ENCODE measurements at regions not wholly inside any gene's neighbourhood (a gene's known extent, or its start where the extent isn't known, plus 50 kb on each side); places are given as distances from the start of the nearest gene placed in this dataset.
"Not testable (repeated sequence)": the region's sequence is repeated elsewhere in the genome, so short reads cannot be mapped to it uniquely, and the experiment has no call there.

DNA sequence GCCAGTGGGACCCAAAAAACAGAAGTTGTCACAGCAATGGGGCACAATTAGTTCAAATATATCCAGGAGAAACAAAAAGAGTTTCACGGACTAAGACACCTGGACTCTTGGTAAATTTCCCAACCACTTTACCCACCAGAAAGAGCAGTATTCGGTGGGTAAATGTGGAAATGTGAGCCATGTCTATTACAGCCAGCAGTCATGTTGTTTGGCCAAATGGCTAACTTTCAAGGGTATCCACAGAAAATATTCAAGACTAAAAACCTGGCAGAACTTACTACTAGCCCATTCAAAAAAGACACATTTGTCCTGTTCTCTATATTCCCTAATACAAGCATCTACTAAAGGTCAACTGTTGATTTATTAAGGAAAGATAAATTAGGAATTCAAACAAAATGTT lies 1296.0 kb upstream of the NXPH2 start:
- ATAC-seq (ENCODE audit: low FRiP score in 2 of 2): no peak
- TF ChIP-seq POLR2AphosphoS5 (IDR thresholded peaks at IDR 0.05) (no peak), POLR2A (IDR thresholded peaks at IDR 0.05) (no peak), EP300 (IDR thresholded peaks at IDR 0.05) (no peak)
- TF ChIP-seq, protein P1, sequence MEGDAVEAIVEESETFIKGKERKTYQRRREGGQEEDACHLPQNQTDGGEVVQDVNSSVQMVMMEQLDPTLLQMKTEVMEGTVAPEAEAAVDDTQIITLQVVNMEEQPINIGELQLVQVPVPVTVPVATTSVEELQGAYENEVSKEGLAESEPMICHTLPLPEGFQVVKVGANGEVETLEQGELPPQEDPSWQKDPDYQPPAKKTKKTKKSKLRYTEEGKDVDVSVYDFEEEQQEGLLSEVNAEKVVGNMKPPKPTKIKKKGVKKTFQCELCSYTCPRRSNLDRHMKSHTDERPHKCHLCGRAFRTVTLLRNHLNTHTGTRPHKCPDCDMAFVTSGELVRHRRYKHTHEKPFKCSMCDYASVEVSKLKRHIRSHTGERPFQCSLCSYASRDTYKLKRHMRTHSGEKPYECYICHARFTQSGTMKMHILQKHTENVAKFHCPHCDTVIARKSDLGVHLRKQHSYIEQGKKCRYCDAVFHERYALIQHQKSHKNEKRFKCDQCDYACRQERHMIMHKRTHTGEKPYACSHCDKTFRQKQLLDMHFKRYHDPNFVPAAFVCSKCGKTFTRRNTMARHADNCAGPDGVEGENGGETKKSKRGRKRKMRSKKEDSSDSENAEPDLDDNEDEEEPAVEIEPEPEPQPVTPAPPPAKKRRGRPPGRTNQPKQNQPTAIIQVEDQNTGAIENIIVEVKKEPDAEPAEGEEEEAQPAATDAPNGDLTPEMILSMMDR (IDR thresholded peaks at IDR 0.05): no peak

DNA sequence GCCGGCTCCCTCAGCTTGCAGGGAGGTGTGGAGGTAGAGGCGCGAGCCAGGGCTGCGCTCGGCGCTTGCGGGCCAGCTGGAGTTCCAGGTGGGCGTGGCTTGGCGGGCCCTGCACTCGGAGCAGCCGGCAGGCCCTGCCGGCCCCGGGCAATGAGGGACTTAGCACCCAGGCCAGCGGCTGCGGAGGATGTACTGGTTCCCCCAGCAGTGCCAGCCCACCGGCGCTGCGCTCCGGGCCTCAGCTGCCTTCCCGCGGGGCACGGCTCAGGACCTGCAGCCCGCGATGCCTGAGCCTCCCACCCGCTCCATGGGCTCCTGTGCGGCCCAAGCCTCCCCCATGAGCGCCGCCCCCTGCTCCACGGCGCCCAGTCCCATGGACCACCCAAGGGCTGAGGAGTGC lies 1293.6 kb upstream of the NXPH2 start:
- H3K36me3 ChIP-seq; H3K4me1 ChIP-seq; H3K27ac ChIP-seq; H3K4me3 ChIP-seq; H3K27me3 ChIP-seq; ATAC-seq (ENCODE audit: low FRiP score in 2 of 2); H3K9me3 ChIP-seq: not testable (repeated sequence)
- peak in 1 of 2 donors; percentile 70 for DNase-seq
- WGBS, 2 donors: 91 to 96% methylated on average over 15 to 18 of the region's 30 CpGs

More for the DNA sequence above, 1296.0 kb upstream of the NXPH2 start:
- no peaks in the 10 kb centered on the region for H3K4me1 ChIP-seq
- H3K9me3 ChIP-seq: peaks cover 0 to 5% (median 0%) of the 10 kb centered on the region in 4 donors
- H3K4me3 ChIP-seq: no peak overlapping the region
- WGBS, 2 donors: 79 to 87% methylated on average over 2 of the region's 2 CpGs
- DNase-seq: no peak
- H3K27ac ChIP-seq: no peak overlapping the region
- H3K27me3 ChIP-seq: no peaks in the 10 kb centered on the region
- no peaks in the 10 kb centered on the region for H3K36me3 ChIP-seq

DNA sequence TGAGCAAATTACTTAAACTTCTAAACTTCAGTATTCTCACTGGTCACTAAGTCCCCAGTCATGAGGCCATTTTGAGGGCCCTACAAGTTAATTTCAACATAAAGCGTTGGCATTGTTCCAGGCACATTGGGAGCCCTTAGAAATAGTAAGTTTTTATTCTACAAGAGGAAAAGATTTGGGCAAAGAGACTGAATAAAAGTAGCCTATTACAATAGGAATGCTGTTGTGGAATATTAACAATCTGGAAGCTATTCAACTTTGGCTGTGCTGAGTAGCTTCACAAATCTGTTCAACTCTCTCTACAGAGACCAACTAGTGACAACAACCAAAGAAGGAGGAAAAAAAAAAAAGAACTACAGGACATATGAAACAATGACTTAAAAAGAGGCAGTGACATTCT lies 1287.5 kb upstream of the NXPH2 start:
- no peak for TF ChIP-seq POLR2AphosphoS5 (IDR thresholded peaks at IDR 0.05)
- no peak for TF ChIP-seq EP300 (IDR thresholded peaks at IDR 0.05)
- TF ChIP-seq, protein P1 (IDR thresholded peaks at IDR 0.05): no peak
- TF ChIP-seq POLR2A (IDR thresholded peaks at IDR 0.05): no peak
- H3K4me3 ChIP-seq: no peak overlapping the region
- ATAC-seq (ENCODE audit: low FRiP score in 2 of 2) (no peak), DNase-seq (no peak)
- H3K36me3 ChIP-seq: no peaks in the 10 kb centered on the region
- 68 to 78% methylated on average over 1 of the region's 1 CpG for WGBS, 2 donors
- H3K4me1 ChIP-seq: no peaks in the 10 kb centered on the region
- H3K9me3 ChIP-seq: no peaks in the 10 kb centered on the region
- H3K27ac ChIP-seq: no peak overlapping the region
- no peaks in the 10 kb centered on the region for H3K27me3 ChIP-seq

DNA sequence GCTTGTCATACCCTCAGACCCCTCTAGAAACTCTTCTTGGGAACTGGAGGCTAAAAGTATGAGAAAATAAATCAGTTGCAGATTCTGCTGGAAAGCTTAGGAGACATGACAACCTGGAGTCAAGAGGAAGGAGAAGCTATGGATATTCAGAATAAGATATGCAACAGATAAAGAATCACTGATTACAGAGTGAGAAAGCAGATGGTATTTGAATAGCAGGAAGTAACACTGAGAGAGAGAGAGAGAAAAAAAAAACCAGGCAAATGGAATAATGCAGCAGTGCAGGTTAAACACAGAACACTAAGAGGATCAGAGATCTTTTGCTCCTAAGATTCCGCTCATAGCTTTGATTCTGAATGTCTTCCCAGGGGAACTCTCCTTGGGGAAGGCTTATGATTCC lies 1284.1 kb upstream of the NXPH2 start:
- TF ChIP-seq POLR2AphosphoS5 (IDR thresholded peaks at IDR 0.05) (no peak), POLR2A (IDR thresholded peaks at IDR 0.05) (no peak), EP300 (IDR thresholded peaks at IDR 0.05) (no peak)
- TF ChIP-seq, protein P1 (IDR thresholded peaks at IDR 0.05): no peak
- H3K36me3 ChIP-seq: no peaks in the 10 kb centered on the region
- 88 to 97% methylated on average over 1 of the region's 1 CpG for WGBS, 2 donors

DNA sequence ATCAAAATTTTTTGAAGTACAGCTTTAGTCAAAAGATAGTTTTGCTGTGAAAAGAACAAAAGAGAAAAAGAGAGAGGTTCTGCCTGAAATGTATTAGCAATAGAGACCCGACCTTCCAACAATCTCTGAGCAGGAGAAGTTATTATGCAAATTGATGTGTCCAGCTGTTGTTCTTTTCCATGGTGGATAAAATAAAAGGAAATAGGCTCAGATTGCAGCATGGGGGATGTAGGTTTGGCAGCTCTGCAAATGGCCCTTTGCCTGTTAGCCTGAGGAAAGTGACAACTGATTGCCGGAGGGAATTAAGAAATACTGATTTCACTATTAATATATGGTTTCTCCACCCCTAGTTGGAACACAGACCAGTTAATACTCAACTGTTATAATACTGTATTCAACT lies 1283.2 kb upstream of the NXPH2 start:
- ATAC-seq (ENCODE audit: low FRiP score in 2 of 2) (no peak), DNase-seq (no peak)
- Histone ChIP-seq H3K27ac (no peak overlapping the region), H3K4me3 (no peak overlapping the region), H3K27me3 (no peaks in the 10 kb centered on the region), H3K4me1 (no peaks in the 10 kb centered on the region), H3K9me3 (no peaks in the 10 kb centered on the region), H3K36me3 (no peaks in the 10 kb centered on the region)
- WGBS, 2 donors: 72% methylated on average over 2 of the region's 2 CpGs
- TF ChIP-seq POLR2A (IDR thresholded peaks at IDR 0.05): no peak

More for the DNA sequence above, 1284.1 kb upstream of the NXPH2 start:
- Histone ChIP-seq H3K27me3 (no peaks in the 10 kb centered on the region), H3K27ac (no peak overlapping the region), H3K4me1 (no peaks in the 10 kb centered on the region), H3K4me3 (no peak overlapping the region), H3K9me3 (no peaks in the 10 kb centered on the region)
- DNase-seq (no peak), ATAC-seq (ENCODE audit: low FRiP score in 2 of 2) (no peak)

DNA sequence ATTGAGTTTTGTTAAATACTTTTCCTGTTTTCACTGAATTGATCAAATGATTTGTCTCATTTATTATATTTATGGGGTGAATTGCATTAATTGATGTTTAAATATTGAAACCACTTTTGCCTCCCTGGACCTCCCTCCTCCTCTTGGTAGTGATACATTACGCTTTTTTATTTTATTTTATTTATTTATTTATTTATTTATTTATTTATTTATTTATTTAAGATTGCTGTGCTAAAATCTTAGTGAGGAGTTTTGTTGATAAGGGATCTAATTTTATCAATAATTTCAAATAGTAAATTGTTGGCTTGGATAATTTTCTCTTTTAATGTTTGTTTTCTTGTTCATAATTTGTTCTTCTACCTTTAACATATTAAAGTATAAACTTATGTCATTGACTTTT lies 1281.0 kb upstream of the NXPH2 start:
- TF ChIP-seq EP300 (IDR thresholded peaks at IDR 0.05) (no peak), POLR2A (IDR thresholded peaks at IDR 0.05) (no peak), POLR2AphosphoS5 (IDR thresholded peaks at IDR 0.05) (no peak)
- TF ChIP-seq, protein P1 (IDR thresholded peaks at IDR 0.05): no peak
- ATAC-seq (ENCODE audit: low FRiP score in 2 of 2) (no peak), DNase-seq (no peak)
- Histone ChIP-seq H3K4me1 (no peaks in the 10 kb centered on the region), H3K4me3 (no peak overlapping the region), H3K9me3 (no peaks in the 10 kb centered on the region), H3K27ac (no peak overlapping the region), H3K27me3 (no peaks in the 10 kb centered on the region), H3K36me3 (no peaks in the 10 kb centered on the region)
- WGBS, 2 donors: 73 to 98% methylated on average over 1 of the region's 1 CpG

Data from upper lobe of left lung (tissue), 6 donors.